Epithelial cell of proximal tubule (primary cell): ENCODE measurements at regions not wholly inside any gene's neighbourhood (a gene's known extent, or its start where the extent isn't known, plus 50 kb on each side); places are given as distances from the start of the nearest gene placed in this dataset.

ENCODE experiments used
- DNase-seq: peaks from one replicate; pipeline ENCODE4 v3.0.0-alpha.2; 2011; ENCODE audit warnings: low read depth
- H3K4me3 ChIP-seq: 2 replicates; pipeline ENCODE4 v1.5.1; 2011; ENCODE audit warnings: low read depth, mild to moderate bottlenecking, low read length
- TF ChIP-seq, protein P1 (sequence below): conservative IDR thresholded peaks from 2 replicates; pipeline ENCODE4 v1.5.1; 2012; ENCODE audit warnings: low read depth, mild to moderate bottlenecking, low read length

DNA sequence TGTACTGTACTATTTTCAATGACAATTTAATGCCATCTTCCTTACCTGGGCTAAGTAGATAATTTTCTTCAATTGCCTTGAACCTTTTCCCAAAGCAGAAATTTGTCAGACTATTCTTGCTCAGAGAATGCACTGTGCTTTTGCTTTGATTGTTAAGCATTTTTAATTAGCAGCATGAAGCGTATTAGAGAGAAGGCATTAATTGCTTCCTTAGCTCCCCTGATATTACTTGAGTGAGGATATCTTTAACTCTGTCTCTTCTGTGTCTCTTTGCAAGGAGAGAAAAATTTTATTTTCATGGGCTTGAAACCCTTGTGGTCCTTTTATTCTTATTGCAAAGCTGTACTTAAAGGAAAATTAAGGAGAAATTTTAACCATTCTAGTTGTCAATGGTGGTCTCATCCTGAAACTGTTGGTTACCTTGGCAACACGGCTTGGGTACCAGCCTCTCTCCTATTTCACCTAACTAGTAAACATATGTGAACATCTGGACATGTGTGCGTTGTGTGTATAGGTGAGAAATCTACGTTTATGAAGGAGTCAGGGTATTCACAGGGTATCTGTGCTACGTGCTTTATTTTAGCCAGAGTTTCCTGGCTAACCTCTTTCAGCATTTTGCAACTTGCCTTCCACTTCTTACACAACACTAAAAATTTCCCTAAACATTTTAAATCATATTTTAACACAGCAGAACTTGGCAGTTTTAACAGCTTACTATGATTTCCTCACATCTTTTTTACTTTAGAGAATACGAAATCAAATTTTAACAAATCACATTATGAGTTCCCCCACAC, 225.5 kb downstream of the KLF5 start:
- no peak for DNase-seq
- H3K4me3 ChIP-seq = no peak overlapping the region
- TF ChIP-seq, protein P1, sequence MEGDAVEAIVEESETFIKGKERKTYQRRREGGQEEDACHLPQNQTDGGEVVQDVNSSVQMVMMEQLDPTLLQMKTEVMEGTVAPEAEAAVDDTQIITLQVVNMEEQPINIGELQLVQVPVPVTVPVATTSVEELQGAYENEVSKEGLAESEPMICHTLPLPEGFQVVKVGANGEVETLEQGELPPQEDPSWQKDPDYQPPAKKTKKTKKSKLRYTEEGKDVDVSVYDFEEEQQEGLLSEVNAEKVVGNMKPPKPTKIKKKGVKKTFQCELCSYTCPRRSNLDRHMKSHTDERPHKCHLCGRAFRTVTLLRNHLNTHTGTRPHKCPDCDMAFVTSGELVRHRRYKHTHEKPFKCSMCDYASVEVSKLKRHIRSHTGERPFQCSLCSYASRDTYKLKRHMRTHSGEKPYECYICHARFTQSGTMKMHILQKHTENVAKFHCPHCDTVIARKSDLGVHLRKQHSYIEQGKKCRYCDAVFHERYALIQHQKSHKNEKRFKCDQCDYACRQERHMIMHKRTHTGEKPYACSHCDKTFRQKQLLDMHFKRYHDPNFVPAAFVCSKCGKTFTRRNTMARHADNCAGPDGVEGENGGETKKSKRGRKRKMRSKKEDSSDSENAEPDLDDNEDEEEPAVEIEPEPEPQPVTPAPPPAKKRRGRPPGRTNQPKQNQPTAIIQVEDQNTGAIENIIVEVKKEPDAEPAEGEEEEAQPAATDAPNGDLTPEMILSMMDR = no peak

- DNase-seq = no peak
- TF ChIP-seq, protein P1 = no peak
- no peak overlapping the region for H3K4me3 ChIP-seq
Measured at GRCh38 chr13:73283636-73284035, 224.8 kb downstream of the KLF5 start.

- no peak overlapping the region for H3K4me3 ChIP-seq
- TF ChIP-seq, protein P1 = no peak
- no peak for DNase-seq
Measured at GRCh38 chr13:73281746-73282145, 222.9 kb downstream of the KLF5 start.

- TF ChIP-seq, protein P1 = no peak
Measured at GRCh38 chr13:73278186-73278585, 219.4 kb downstream of the KLF5 start.

DNA sequence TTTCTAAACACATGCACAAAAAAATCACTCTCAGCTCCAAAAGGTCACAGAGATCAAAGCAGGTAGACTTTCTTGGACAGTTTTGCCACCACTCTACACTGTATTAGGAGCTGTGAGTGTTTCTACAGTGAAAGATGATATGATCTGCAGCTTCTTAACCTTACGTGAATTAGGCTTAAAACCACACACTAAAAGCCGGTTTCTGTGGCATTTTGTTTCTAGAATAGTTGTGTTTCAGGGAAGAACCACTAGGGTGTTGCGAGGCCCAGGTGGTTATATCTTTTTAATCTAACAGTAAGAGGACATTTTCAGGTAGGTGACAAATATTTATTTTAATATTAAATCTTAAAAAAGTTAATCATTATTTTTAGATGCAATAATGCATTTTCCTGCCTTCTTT, 216.4 kb downstream of the KLF5 start:
- no peak overlapping the region for H3K4me3 ChIP-seq
- TF ChIP-seq, protein P1 = peak; percentile 6
- no peak for DNase-seq

More at GRCh38 chr13:73278186-73278585, 219.4 kb downstream of the KLF5 start:
- H3K4me3 ChIP-seq = no peak overlapping the region
- DNase-seq = no peak

- TF ChIP-seq, protein P1 = no peak
- H3K4me3 ChIP-seq = no peak overlapping the region
- no peak for DNase-seq
Measured at GRCh38 chr13:73274147-73274546, 215.3 kb downstream of the KLF5 start.

DNA sequence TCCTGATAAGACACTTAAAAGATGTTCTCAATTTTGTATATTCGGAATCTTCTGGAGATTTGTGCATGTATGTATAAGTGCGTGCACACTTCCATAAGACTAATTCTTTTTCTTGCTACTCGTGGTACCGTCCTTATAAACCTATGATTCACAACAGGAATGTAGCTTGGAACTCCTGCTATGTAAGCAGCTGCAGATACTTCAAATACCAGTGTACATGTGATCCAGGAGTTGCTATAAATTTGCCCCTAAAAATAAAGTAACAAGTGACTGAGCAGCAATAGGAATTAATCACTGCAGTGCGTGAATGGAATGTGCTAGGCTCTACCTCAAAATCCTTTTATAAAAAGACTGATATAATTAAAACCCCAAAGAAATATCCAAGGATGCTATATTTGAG, 214.9 kb downstream of the KLF5 start:
- DNase-seq = peak; percentile 87
- TF ChIP-seq, protein P1 = no peak
- no peak overlapping the region for H3K4me3 ChIP-seq
